ENCODE measurements at regions not wholly inside any gene's neighbourhood (a gene's known extent, or its start where the extent isn't known, plus 50 kb on each side); places are given as distances from the start of the nearest gene placed in this dataset.

GRCh38 chr7:129366-130221, 62.8 kb upstream of the FAM20C start:
- Histone ChIP-seq H3K4me3 (no peak overlapping the region), H3K27ac (no peak overlapping the region), H3K4me1 (replicated peaks in 1 of 2) (peaks cover 9 to 10% of the 10 kb centered on the region in 2 donors)
- peak in 7 of 8 experiments; percentile 15 to 74 (median 36) for ATAC-seq (replicated peaks in 6 of 8)
- in situ Hi-C loops (cut with MboI; ENCODE audit: low pct_unique_long_range_greater_than_20kb in 2 of 9, low sequenced_read_pairs in 9 of 9, unreplicated experiment in 9 of 9) = no loop called here
- 5 to 97% (median 84%) methylated on average over 3 to 18 of the region's 22 CpGs for WGBS, 10 experiments

GRCh38 chr7:130222-130572, 62.2 kb upstream of the FAM20C start:
- 39 to 94% (median 79%) methylated on average over 1 to 4 of the region's 7 CpGs; no CpG with 5 or more reads in 1 of the 10 experiments for WGBS, 10 experiments
- Histone ChIP-seq H3K4me3 (no peak overlapping the region), H3K4me1 (replicated peaks in 1 of 2) (peaks cover 3 to 7% of the 10 kb centered on the region in 2 donors), H3K27ac (no peak overlapping the region)
- ATAC-seq (replicated peaks in 6 of 8) = no peak
- in situ Hi-C loops (cut with MboI; ENCODE audit: low pct_unique_long_range_greater_than_20kb in 2 of 9, low sequenced_read_pairs in 9 of 9, unreplicated experiment in 9 of 9) = no loop called here

DNA sequence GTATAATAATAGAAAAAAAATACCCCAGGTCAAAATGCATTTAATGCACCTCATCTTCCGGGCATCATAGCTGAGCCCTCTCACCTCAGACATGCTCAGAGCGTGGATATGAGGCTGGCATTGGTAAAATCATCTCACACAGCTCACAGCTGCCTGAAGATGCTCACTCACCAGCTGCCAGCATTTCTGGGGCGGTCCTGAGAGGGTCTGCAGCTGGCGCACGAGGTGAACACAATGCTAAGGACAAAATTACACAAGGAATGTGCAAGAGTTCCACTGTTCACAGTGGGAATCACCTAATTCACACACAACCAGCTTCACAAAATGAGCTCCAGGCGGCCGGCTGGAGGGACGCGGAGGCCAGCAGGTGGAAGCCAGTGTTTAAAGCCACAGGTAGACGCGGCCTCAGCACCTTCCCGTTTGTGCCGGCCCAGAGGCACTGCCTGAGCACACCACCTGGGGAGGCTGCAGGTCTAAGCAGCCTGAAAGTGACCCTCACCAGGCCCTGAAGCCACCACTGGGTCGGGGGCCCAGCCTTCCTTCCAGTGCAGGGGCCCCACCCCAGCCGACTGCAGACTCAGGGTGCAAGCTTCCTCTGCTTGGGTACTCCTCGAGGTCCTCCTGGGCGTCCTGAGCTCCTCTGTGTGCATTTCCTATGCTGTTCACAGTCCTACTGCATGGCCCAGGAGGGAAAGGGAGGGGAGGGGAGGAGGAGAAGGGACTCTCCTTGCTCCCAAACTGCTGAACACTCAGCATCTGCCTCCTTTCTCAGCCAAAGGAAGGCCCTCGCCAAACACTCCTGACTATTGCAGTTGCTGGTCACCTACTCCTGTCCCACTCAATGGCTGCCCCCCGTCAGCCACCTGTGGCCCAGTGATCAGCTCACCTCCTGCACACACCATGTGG, 61.2 kb upstream of the FAM20C start:
- H3K4me3 ChIP-seq = no peak overlapping the region
- WGBS, 10 experiments = 40 to 100% (median 73%) methylated on average over 1 to 7 of the region's 19 CpGs; no CpG with 5 or more reads in 4 of the 10 experiments
- peak in 6 of 8 experiments; percentile 3 to 25 (median 12) for ATAC-seq (replicated peaks in 6 of 8)
- no peak overlapping the region for H3K27ac ChIP-seq
- peaks cover 3 to 7% of the 10 kb centered on the region in 2 donors for H3K4me1 ChIP-seq (replicated peaks in 1 of 2)
- in situ Hi-C loops (cut with MboI; ENCODE audit: low pct_unique_long_range_greater_than_20kb in 2 of 9, low sequenced_read_pairs in 9 of 9, unreplicated experiment in 9 of 9) = no loop called here

DNA sequence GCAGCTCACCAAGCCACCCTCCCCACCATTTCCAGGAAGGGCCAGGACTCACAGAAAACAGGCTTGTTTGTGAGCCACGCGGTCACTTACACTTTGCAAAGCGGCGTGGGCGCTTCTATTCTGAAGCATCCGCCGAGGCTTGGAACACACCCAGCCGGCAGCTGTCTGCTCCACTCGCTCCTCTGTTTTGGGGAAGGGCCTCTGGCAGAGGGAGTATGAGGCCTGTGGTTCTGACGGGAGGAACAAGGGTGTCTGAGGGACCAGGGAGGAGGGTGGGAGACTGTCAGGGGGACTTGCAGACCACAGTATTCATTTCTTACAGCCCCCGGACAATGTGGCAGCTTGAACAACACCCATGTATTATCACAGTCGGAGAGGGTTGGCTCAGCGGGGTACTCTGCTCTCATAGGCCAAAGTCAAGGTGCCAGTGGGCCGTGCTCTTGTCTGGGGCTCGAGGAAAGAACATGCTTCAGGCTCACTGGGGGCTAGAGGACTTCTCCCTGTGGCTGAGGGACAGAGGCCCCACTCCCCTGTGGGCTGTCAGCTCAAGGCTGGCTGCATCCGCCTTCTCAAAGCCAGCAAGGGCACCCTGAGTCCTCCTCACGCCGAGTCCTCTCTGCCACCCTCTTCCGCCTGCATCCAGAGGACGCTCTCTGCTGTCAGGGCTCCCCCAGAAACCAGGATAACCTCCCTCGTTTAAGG, 60.4 kb upstream of the FAM20C start:
- peaks cover 7% of the 10 kb centered on the region in 2 donors for H3K4me1 ChIP-seq (replicated peaks in 1 of 2)
- no peak overlapping the region for H3K4me3 ChIP-seq
- WGBS, 10 experiments = 30 to 100% (median 88%) methylated on average over 1 to 9 of the region's 21 CpGs; no CpG with 5 or more reads in 2 of the 10 experiments
- H3K27ac ChIP-seq = no peak overlapping the region
- in situ Hi-C loops (cut with MboI; ENCODE audit: low pct_unique_long_range_greater_than_20kb in 2 of 9, low sequenced_read_pairs in 9 of 9, unreplicated experiment in 9 of 9) = no loop called here
- peak in 7 of 8 experiments; percentile 22 to 54 (median 45) for ATAC-seq (replicated peaks in 6 of 8)

- H3K4me1 ChIP-seq (replicated peaks in 1 of 2) = peaks cover 7 to 16% of the 10 kb centered on the region in 2 donors
- no peak overlapping the region for H3K4me3 ChIP-seq
- H3K27ac ChIP-seq = no peak overlapping the region
- WGBS, 10 experiments = 72 to 100% (median 83%) methylated on average over 1 to 2 of the region's 2 CpGs; no CpG with 5 or more reads in 1 of the 10 experiments
- ATAC-seq (replicated peaks in 6 of 8) = no peak
- in situ Hi-C loops (cut with MboI; ENCODE audit: low pct_unique_long_range_greater_than_20kb in 2 of 9, low sequenced_read_pairs in 9 of 9, unreplicated experiment in 9 of 9) = no loop called here
These were observed 59.5 kb upstream of the FAM20C start for GRCh38 chr7:132899-133298.

GRCh38 chr7:133470-133869, 58.9 kb upstream of the FAM20C start:
- WGBS, 10 experiments = no CpG with 5 or more reads among the region's 11 CpGs
- in situ Hi-C loops (cut with MboI; ENCODE audit: low pct_unique_long_range_greater_than_20kb in 2 of 9, low sequenced_read_pairs in 9 of 9, unreplicated experiment in 9 of 9) = no loop called here

DNA sequence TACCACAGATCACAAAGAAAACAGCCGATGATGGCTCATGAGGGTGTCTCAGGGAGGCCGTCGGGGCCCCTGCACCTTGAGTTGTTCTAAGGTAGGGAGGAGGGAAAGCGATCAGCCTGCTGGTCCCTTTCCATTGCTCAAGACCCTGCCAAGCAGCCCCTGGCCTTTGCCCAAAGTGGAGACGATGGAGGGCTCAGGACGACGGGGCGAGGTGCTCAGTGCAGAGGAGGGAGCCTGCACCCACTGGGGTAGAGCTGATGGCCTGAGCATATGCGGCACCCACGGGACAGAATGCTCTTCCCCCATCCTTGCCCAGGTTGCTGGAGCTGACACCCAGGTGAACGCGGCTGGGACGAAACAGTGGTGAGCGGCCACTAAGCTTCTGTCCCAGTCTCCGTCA, 58.3 kb upstream of the FAM20C start:
- WGBS, 10 experiments = 69 to 100% (median 96%) methylated on average over 1 to 7 of the region's 15 CpGs; no CpG with 5 or more reads in 4 of the 10 experiments
- ATAC-seq (replicated peaks in 6 of 8) = no peak
- Histone ChIP-seq H3K4me3 (no peak overlapping the region), H3K27ac (no peak overlapping the region), H3K4me1 (replicated peaks in 1 of 2) (peaks cover 13 to 22% of the 10 kb centered on the region in 2 donors)
- in situ Hi-C loops (cut with MboI; ENCODE audit: low pct_unique_long_range_greater_than_20kb in 2 of 9, low sequenced_read_pairs in 9 of 9, unreplicated experiment in 9 of 9) = no loop called here

More at GRCh38 chr7:133470-133869, 58.9 kb upstream of the FAM20C start:
- Histone ChIP-seq H3K4me3 (no peak overlapping the region), H3K4me1 (replicated peaks in 1 of 2) (peaks cover 8 to 19% of the 10 kb centered on the region in 2 donors), H3K27ac (no peak overlapping the region)
- no peak for ATAC-seq (replicated peaks in 6 of 8)

GRCh38 chr7:134561-135256, 57.7 kb upstream of the FAM20C start:
- no peak overlapping the region for H3K27ac ChIP-seq
- no peak for ATAC-seq (replicated peaks in 6 of 8)
- in situ Hi-C loops (cut with MboI; ENCODE audit: low pct_unique_long_range_greater_than_20kb in 2 of 9, low sequenced_read_pairs in 9 of 9, unreplicated experiment in 9 of 9) = no loop called here
- 85 to 100% (median 98%) methylated on average over 1 to 17 of the region's 21 CpGs; no CpG with 5 or more reads in 2 of the 10 experiments for WGBS, 10 experiments
- peaks cover 20 to 29% of the 10 kb centered on the region in 2 donors for H3K4me1 ChIP-seq (replicated peaks in 1 of 2)
- H3K4me3 ChIP-seq = no peak overlapping the region

DNA sequence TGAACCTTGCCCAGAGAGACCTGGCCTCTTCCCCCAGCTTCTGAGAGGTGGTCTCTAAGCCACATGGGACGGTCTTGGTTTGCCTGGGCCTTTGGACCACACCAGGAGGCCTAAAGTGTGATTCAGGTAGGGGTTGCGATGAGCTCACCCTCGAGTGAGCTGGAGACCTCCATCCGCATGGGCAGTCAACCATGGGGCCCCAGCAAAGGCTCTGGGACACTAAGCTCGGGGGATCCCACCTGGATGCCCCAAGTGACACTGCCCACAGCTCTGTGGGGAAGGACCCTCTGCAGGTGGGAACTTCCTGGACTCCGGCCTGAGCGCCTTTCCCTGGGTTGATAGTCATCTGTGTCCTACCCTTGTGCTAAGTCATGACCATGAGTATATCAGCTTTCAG, 57.1 kb upstream of the FAM20C start:
- Histone ChIP-seq H3K4me3 (no peak overlapping the region), H3K27ac (no peak overlapping the region), H3K4me1 (replicated peaks in 1 of 2) (peaks cover 18 to 30% of the 10 kb centered on the region in 2 donors)
- 84 to 100% (median 96%) methylated on average over 1 to 5 of the region's 7 CpGs; no CpG with 5 or more reads in 5 of the 10 experiments for WGBS, 10 experiments
- no peak for ATAC-seq (replicated peaks in 6 of 8)
- in situ Hi-C loops (cut with MboI; ENCODE audit: low pct_unique_long_range_greater_than_20kb in 2 of 9, low sequenced_read_pairs in 9 of 9, unreplicated experiment in 9 of 9) = no loop called here

DNA sequence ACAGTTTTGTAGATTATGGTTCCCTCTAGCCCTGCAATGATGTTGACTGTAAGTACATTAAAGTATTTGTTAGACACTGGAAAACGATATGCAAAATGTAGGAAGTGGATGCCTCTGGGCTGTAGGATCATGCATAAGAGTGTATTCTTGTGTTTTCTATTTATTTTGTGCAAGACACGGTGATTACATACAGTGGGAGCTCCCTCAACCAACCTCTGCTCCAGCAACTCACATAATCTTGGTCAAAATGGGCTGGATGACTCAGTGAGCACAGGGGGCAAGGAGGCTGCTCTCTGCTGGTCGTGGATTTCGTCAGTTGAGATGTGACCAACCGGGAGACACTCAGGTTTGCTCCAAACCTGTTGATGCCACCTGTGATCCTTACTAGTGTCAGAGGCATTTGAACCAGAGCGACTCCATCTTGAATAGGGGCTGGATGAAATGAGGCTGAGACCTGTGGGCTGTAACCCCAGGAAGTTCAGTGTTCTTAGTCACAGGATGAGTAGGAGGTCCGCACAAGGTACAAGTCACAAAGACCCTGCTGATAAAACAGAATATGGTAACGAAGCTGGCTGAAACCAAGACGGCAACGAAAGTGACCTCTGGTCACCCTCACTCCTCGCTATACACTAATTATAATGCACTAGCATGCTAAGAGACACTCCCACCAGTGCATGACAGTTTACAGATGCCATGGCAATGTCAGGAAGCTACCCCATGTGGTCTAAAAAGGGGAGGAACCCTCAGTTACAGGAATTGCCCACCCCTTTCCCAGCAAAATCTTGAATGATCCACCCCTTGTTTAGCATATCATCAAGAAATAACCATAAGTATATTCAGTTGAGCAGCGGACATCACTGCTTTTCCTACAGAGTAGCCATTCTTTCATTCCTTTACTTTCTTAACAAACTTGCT, 56.4 kb upstream of the FAM20C start:
- in situ Hi-C loops (cut with MboI; ENCODE audit: low pct_unique_long_range_greater_than_20kb in 2 of 9, low sequenced_read_pairs in 9 of 9, unreplicated experiment in 9 of 9) = no loop called here
- 20 to 93% (median 67%) methylated on average over 2 to 11 of the region's 12 CpGs for WGBS, 10 experiments

DNA sequence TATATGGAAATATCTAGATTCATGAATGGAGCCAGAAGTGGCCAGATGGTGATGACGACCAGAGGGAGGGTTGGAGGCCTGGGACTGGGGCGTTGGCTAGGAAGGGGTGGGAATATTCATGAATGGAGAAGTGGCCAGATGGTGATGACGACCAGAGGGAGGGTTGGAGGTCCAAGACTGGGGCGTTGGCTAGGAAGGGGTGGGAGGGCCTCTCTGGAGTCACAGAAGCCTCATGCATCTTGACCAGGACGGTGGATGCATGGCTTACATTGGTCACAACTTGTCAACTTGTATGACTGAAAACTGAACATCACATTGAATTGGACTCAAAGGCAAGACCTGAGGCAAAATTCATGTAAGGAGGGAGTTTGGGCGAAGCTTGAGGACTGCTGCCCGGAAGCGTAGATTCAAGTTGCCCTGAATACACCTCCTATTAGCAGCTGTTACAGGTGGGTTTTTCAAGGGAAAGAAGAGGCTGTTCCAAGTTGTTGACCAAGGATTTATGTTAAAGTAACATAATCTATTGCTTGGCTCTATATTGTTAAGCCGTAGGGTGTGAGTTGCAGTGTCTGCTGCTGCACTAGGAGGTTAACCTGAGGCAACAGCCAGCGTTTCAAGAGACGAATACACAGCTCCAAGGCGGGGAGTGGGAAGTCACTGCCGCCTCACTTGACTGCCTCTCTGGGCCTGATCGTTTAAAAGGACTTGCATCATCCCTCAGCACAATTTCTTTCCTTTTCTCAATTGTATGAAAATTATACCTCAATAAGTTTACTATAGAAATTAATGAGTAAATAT, 55.1 kb upstream of the FAM20C start:
- in situ Hi-C loops (cut with MboI; ENCODE audit: low pct_unique_long_range_greater_than_20kb in 2 of 9, low sequenced_read_pairs in 9 of 9, unreplicated experiment in 9 of 9) = no loop called here
- H3K27ac ChIP-seq = no peak overlapping the region
- peak in 7 of 8 experiments; percentile 70 to 92 (median 81) for ATAC-seq (replicated peaks in 6 of 8)
- WGBS, 10 experiments = 0 to 88% (median 67%) methylated on average over 2 to 12 of the region's 14 CpGs
- peaks cover 16 to 28% of the 10 kb centered on the region in 2 donors for H3K4me1 ChIP-seq (replicated peaks in 1 of 2)
- no peak overlapping the region for H3K4me3 ChIP-seq

More for the DNA sequence above, 56.4 kb upstream of the FAM20C start:
- ATAC-seq (replicated peaks in 6 of 8) = peak in 4 of 8 experiments; percentile 11 to 48 (median 28)
- Histone ChIP-seq H3K27ac (no peak overlapping the region), H3K4me3 (no peak overlapping the region), H3K4me1 (replicated peaks in 1 of 2) (peaks cover 16 to 28% of the 10 kb centered on the region in 2 donors)

Measured in motor neuron (in vitro differentiated cells).